HEK293 (cell line): ENCODE measurements at regions not wholly inside any gene's neighbourhood (a gene's known extent, or its start where the extent isn't known, plus 50 kb on each side); places are given as distances from the start of the nearest gene placed in this dataset.

ENCODE experiments used
- CTCF ChIP-seq: fragments of 450-650 bp; formaldehyde crosslinking; IDR thresholded peaks from 2 replicates; pipeline ENCODE4 v1.5.1; 2016; ENCODE audit warnings: missing biosample characterization, missing genetic modification characterization
- OSR2 ChIP-seq: fragments of 450-650 bp; formaldehyde crosslinking; IDR thresholded peaks from 2 replicates; pipeline ENCODE4 v1.5.1; 2016; ENCODE audit warnings: missing biosample characterization, missing genetic modification characterization
- SP2 ChIP-seq: fragments of 450-650 bp; formaldehyde crosslinking; IDR thresholded peaks from 2 replicates; pipeline ENCODE4 v1.5.1; 2016; ENCODE audit warnings: missing biosample characterization, missing genetic modification characterization
- ZBTB17 ChIP-seq: fragments of 450-650 bp; formaldehyde crosslinking; IDR thresholded peaks from 2 replicates; pipeline ENCODE4 v1.5.1; 2016; ENCODE audit warnings: missing biosample characterization, missing genetic modification characterization
- ZNF114 ChIP-seq: fragments of 450-650 bp; formaldehyde crosslinking; IDR thresholded peaks from 2 replicates; pipeline ENCODE4 v1.5.0; 2017; ENCODE audit warnings: missing biosample characterization, missing genetic modification characterization
- ZNF404 ChIP-seq: fragments of 450-650 bp; formaldehyde crosslinking; IDR thresholded peaks from 2 replicates; pipeline ENCODE4 v1.5.1; 2017; ENCODE audit warnings: missing biosample characterization, missing genetic modification characterization
- ZNF426 ChIP-seq: fragments of 450-650 bp; formaldehyde crosslinking; IDR thresholded peaks from 2 replicates; pipeline ENCODE4 v1.5.1; 2017; ENCODE audit warnings: missing biosample characterization, missing genetic modification characterization, mild to moderate bottlenecking, inconsistent platforms, moderate library complexity
- ZNF621 ChIP-seq: fragments of 450-650 bp; formaldehyde crosslinking; IDR thresholded peaks from 2 replicates; pipeline ENCODE4 v1.5.1; 2017; ENCODE audit warnings: missing biosample characterization, missing genetic modification characterization
- ZNF623 ChIP-seq: fragments of 450-650 bp; formaldehyde crosslinking; IDR thresholded peaks from 2 replicates; pipeline ENCODE4 v1.5.1; 2016; ENCODE audit warnings: missing biosample characterization, missing genetic modification characterization
- ZSCAN30 ChIP-seq: fragments of 450-650 bp; IDR thresholded peaks from 2 replicates; pipeline ENCODE4 v1.5.1; 2018; ENCODE audit warnings: missing biosample characterization, mild to moderate bottlenecking, missing genetic modification characterization, moderate library complexity

DNA sequence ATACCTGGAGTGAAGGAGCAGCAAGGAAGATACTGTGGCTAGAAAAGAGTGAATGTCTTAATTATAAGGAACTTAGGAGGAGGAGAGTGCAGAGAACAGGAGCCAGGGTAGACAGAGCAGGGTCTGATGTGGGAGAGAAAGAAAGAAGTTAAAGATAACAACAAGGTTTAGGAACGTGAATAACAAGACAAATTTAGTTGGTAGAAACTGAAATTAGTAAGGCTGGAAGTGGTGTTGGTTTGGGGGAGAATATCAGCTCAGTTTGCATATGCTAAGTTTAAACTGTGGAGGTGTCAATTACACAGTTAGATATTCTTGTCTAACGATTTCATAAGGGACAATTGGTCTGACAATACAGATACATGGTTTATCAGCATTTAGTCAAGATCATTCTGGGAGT is 1123.7 kb upstream of the PABPC4L start:
- TF ChIP-seq CTCF (no peak), ZNF623 (no peak), ZNF114 (tag by site-specific recombination) (no peak), ZNF621 (tag by site-specific recombination) (no peak), ZSCAN30 (no peak), SP2 (tag by site-specific recombination) (no peak), ZNF404 (no peak), ZNF426 (tag by site-specific recombination) (no peak), OSR2 (no peak), ZBTB17 (tag by site-specific recombination) (no peak)
